GDM1 (cell line): ENCODE measurements at regions not wholly inside any gene's neighbourhood (a gene's known extent, or its start where the extent isn't known, plus 50 kb on each side); places are given as distances from the start of the nearest gene placed in this dataset.
"Not testable (repeated sequence)": the region's sequence is repeated elsewhere in the genome, so short reads cannot be mapped to it uniquely, and the experiment has no call there.

ENCODE experiments used
- DNase-seq: peaks from one replicate; lab custom pipeline; 2025; lab: John Stamatoyannopoulos, UW

DNA sequence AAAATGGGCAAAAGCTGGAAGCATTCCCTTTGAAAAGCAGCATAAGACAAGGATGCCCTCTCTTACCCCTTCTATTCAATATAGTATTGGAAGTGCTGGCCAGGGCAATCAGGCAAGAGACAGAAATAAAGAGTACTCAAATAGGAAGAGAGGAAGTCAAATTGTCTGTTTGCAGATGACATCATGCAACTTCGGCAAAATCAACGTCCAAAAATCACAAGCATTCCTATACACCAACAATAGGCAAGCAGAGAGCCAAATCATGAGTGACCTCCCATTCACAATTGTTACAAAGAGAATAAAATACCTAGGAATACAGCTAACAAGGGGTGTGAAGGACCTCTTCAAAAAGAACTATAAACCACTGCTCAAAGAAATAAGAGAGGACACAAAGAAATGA, 192.0 kb upstream of the FBN2 start:
- DNase-seq, result not testable (repeated sequence)

DNA sequence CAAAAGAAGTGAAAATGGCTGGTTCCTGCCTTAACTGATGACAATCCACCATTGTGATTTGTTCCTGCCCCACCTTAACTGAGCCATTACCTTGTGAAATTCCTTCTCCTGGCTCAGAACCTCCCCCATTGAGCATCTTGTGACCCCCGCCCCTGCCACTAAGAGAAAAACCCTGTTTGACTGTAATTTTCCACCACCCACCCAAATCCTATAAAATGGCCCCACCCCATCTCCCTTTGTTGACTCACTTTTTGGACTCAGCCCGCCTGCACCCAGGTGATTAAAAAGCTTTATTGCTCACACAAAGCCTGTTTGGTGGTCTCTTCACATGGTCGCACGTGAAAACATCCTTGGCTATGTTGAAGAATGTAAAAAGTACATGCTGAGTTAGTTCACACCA, 197.6 kb upstream of the FBN2 start:
- DNase-seq, result not testable (repeated sequence)

DNA sequence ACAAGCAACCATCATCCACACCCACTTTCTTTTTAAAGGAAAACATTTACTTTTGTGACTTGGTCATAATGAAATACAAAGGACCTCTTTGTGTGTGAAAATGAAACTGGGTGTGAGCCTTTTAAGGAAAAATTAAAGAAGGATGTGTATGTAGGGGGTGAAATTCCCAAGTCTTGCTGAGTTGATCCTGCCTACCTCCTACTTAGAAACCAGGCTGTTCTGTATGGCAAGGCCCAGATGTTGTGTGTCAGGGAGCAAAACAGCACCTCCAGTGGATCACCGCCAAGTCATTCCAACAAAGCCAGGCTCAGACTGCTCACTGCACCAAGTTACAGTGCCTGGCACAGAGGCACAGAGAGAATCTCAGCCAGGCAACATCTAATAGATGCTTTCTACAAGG, 198.5 kb upstream of the FBN2 start:
- no peak for DNase-seq

DNA sequence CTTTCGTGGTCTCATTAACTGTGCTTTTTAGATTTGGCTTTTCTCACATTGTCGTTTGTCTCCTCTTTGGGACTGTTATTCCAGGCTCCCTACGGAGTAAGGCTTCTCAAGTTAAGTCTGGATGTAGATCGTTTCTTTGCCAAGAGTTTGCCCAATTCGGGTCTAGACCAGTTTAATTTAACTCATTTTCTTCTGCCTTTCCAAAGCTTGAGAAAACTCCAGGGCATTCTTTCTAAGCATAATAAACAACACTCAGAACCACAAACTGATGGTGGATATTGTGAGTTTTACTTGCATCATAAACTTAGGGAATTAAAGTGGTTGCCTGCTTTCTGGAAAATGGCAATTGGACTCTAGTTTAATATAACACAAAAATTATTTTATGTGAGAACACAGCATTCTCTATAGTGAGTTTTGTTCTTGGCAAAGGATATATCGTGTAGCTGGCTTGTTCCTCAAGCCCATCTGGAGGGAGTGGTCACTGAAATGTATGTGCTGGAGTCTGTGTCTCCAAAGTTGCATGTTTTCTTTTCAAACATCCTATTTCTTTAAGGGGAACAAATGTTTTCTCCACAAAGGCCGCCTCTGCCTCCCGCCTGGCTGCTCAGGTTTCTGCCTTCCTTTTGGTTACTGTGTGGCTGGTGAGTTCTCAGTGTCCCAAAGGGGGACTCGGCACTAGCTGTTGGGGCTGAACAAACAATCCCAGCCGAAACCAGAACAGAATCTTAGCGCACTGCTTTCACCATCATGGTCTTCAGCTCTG, 211.3 kb upstream of the FBN2 start:
- no peak for DNase-seq

DNA sequence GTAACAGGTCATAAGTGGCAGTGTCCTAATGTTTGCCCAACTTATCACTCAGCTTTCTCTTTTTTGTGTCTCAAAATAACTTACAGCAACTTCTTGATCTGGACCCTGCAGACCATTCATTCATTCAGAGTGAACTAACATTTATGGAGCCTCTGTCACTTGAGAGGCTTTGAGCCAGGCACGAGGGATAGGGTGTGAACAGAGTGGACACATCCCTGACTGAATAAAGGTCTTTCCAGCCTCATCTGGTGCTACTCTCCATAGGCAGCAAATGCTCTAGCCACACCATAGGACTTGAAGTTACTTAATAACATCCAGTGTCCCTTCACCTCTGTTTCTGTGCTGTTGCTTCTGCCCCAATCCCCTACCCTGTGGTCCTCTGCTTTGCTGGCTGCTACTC, 212.1 kb upstream of the FBN2 start:
- no peak for DNase-seq

DNA sequence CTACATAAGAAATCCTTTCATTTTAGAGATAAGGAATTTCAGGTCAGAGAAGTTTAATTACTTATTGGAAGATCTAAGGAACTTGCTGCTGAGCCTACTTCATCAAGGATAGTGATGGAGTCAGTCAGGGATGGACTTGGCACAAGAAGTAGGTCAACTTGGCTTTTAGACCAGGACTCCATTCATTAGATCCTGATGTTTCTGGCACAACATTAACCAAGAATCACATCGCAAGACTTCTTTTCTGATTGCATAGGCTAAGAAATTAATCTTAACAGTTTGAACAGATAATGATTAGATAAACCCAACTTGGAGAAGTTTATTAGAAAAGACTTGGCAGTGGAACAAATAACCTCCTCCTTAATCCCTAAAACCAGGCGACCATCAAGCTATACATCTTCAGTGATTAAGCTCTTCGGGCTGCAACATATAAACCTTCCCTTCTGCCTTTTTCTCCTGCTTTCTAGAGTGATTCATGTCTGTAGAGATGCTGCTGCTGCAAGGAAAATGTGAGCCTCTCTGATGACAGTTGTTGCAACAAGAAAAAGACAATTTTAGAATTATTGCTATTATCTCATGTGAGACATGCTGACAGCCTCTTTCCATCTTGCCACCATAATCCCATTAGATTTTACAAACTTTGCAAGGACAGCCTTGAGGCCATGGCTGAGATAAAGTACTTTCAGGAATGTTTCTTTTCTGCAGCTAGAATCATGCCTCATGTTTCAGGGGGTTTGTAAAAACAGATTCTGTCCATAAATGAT, 207.9 kb upstream of the SLC27A6 start:
- DNase-seq, result no peak

DNA sequence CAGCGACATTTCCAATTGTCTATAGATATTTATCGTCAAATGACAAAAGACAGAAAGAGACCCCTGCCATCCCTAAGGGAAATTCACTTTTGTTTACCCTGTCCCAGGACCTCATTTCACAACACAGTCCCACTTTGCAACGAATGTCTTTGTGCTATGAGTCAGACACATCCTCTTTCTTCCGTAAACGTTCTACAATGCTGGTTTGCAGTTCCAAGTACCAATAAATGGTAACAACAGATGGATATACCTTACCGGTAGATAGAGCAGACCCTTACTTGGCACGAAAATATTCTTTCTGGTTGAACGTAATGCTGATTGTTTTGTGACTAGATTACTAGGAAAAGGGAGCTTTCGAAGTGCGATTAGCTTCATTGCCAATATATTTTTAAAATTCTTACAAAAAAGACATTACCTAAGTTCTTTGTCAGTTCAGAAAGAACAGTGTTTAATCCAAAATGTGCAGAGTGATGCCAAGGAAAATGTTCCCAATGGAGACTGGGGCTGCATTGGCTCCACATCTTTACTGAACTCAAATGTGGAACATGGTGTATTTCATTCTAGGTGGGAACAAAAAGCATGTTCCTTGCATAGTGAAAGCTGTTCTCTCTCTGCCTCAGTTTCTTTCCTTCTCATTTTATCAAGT, 202.5 kb upstream of the SLC27A6 start:
- no peak for DNase-seq

DNA sequence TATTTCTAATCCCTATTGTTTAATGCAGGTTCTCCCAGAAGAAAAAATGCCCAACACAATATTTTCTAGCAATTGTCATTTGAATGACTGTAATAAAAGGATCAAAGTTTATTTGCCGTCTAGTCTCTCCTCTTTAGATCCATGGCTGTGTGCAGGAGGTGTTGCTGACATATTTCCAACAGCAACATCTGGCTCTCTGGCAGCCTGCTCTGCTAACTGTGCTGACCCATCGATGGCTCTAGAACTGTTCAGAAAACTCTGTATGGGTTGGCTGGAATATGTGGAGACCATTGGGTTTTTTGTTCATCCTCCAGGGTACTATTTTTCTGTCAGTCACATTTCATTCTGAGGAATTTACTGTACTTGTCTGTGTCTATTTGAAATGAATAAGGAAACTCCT, 202.0 kb upstream of the SLC27A6 start:
- DNase-seq, result no peak

DNA sequence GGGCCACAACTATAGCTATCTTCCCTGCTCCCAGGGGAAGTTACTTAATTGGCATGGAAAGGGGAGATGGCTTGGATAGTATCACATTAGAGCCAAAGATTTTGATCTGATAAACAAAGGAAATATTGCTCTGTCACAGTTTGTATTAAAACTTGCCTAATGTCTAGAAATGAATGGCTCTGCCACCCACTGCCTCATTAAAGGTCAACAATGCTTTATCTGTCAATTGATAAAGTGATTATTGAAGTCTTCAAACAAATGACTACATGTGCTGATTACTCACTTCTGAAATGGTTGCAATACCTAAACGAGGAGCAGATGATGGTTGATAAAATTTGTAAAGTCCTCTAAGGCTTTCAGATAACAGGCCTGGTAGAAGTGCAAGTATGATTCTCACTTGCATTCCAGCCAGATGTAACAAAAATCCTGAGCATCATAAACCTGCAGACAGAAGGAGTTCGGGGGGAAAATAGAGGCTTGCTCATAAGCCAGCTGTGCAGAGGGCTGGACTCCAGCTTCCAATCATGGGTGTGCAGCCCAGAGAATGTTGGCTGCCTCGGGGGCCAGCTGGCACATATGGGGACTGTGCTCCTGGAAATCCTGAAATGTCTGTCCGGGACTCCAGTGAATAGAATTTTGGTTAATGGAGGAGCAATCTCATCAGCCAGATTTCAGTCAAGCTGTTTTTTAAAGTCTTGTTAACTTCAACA, 200.5 kb upstream of the SLC27A6 start:
- DNase-seq, result no peak

DNA sequence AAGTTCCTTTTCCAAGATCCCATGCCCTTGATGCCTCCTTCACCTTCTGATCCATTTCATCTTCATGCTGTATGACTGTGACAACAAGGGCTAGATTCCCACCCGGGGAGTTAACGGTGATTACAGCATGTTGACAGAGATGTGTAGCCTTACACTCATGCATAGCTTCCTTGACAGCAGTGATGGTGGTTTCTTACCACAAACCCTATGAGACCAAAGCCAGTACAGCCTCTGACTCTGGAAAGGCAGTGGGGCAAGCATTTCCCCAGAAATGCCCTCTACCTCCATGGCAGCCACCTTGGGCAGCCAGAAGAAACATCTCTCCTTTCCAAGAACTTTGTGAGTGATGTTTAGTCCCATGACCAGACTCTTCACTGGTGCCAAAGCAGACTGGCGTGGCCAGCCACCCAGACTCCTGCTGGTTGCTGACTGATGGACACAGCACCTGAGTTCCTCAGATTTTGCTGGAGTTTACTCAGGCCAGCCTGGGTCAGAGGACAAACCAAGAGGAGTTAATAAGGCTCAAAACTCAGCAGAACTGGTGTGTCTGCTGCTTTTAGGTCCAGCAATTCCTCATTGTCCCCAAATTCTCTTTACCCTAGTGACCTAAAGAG, 199.7 kb upstream of the SLC27A6 start:
- DNase-seq, result no peak

DNA sequence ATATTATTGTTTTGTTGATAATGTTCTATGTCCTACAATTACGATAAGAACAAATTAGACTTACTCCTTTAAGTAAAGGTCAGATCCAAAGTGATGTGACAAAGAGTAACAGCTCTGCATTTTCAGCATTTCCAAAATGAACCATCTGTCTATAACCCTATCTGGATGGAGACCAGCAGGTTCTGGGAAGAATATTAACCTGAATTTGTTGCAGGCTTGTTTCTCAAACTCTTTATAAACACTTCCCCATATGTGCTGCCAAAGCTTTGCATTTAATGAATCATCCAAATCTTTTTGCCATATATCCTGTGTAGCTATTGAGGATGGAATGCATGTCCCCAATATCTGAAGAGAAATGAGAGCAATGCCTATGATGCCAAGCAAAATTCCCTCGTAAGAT, 198.9 kb upstream of the SLC27A6 start:
- DNase-seq, result no peak

DNA sequence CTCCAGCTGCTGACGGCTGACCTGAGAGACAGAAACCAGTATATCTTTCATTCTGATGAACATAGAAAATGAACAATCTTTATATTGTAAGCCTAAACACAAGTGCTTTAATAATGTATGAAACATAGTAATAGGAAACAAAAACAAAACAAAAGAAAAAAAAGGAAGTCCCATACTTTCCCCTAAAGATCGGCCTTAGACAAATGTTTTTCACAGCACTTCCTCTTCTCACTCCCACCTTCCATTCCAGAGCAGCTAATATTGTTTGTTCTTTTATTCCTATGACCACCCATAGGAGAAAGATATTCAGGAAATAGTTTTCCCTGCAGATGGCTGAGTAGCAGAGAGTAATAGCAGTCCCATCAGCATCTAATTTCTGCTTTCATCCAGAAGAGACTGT, 194.4 kb upstream of the SLC27A6 start:
- no peak for DNase-seq

DNA sequence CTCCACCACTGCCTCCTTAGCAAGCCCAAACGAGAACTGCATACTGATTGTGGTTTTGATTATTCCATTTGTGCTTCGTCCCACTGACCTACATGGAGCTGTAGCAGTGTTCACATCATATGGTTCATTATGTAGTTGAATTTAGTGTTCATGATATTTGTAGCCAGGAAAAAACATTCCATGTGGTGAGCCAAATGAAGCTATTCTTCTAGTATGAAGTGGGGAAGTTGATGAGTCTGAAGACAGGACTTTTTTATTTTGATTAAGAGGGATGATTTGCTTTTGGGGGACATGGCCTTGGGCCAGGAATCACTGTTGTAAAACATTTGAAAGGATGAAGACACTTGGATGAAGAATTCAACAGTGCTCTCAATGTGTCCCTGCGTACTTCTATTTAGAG, 192.9 kb upstream of the SLC27A6 start:
- DNase-seq, result no peak

DNA sequence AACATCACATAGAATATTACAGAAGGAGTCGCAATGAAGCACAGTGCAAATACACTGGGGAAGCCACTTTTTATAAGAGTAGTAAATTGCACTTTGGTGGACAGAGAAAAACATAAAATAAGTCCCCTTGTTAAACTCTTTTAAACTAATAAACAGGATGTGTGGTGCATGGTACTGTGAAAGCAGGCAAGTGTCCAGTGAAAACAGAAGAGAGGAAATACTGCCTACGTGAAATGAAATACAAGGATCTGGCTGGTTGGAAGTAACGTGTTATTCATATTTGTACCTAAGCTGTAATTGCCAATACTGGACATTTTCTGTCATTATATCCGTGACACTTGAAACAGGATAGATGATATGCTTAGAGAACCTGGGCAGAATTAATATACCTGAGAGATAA, 191.9 kb upstream of the SLC27A6 start:
- DNase-seq, result no peak

DNA sequence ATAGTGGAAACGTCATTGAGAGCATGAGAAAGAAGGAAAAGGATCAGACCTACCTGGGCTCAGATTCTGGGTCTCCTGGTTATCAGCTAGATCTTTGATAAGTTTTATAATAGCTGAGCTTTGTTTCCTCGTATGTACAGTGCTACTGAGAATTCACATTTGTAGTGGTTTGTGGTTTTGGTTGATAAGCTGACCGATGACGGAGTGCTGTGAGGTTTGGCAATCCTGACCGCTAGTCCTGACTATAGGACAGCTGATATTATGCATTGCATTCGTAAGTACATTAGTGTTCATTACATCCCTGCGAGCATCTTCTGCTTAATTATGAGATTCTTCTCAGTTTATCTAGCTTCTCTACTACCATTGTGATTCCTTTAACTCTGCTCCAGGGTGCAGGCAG, 190.7 kb upstream of the SLC27A6 start:
- DNase-seq, result no peak

DNA sequence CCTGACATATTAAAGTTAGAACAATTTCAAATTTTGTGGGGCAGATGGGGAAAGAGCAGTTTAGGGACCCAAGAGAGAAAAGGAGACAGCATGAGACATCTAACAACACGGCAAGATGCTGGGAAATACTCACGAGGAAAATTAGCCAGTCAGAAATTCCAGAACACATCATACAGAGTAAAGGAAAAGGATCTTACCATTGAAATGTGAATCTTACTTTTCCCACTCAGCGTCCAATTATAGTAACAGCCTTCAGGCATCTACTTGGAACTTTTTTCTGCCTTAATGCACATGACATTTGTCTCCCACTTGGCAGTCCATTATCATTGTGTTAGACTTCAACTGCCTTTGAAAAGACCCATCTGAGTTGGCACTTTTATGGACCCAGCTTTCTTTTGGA, 189.7 kb upstream of the SLC27A6 start:
- DNase-seq, result no peak

DNA sequence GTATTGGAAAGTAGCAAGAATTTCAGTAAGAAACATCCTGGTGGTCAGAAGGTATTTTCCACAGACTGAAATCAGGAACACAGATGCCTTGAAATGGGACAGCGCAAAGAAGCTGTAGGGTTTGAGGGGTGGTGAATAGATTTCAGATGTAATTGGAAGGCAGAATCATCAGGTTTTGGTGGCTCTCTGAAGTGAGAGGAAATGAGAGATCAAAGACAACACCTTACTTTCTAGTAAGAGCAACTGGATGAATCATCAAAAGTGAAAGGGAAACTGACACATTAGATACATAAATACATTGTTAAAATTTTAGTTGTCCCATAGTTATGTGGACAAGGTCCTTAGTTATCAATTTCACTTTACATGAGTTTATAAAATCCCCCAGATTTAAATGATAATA, 188.2 kb upstream of the SLC27A6 start:
- DNase-seq, result no peak

DNA sequence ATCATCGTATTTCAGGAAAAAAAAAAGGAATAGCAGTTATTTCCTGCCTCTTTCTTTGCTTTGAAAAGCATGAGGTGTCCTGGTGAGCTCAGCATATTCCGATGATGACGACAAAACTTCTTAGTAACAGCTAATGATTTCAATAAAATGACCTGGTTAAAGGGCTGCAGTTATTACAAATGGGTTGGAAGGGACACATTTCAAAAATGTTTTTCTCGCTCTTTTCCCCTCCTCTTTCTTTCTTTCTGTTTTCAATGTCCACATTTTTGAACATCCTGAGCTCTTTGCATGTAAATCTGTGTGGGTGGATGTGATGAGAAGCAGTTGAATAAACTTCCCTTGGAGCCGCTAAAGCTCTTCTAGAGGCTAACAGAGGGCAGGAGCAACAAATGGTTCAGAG, 186.8 kb upstream of the SLC27A6 start:
- no peak for DNase-seq

DNA sequence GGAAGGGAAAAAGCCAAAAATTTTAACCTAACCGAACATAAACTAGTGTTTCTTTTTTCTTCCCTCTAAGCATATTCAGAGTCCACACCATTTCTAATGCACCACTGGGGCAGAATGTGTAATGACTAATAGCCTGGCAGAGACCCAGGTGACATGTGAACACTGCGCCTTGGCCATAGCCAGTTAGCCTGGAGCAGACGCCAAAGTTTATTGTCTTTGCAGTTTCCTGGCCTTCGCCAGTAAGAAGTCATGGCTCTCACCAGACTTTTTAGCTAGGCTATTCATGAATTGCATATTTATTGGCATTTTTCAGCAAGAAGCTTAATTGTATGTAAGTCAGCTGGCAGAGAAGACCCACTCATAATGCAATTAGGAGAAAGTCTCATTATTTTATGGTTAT, 182.8 kb upstream of the SLC27A6 start:
- DNase-seq, result no peak

DNA sequence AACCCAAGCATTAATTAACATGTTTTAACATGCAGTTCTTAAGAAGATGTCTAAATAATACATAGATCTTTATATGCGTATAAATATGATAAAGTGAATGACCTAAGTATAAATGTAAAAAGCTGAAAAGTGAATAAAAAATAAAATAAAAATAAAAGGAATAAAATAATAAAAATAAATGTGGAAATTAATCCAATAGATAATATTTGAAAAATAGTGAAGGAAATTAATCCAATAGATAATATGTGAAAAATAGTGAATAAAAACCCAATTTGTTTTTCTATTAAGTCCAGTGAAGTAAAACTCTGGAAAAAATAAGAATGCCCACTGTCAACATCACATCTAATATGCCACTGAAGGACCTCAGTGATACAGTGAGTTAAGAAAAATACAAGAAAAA, 180.6 kb upstream of the SLC27A6 start:
- no peak for DNase-seq

DNA sequence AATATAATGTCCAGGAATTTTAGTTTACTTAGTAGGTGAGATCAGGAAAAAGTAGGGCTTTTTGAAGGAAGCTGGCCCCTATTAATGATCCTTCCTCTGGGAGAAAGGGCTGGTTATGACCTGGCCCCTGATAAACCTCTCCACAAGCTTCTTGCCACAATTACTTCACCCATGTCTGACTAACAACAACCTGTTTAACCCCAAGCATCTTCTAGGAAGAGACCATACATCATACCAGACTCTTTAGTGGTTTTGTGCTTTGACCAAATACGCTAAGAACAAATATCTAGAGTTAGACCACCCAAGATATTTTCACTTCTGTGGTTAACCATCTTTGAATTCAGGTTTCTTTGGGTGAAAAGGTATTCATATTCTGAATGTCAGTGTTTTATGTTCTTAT, 174.0 kb upstream of the SLC27A6 start:
- DNase-seq, result no peak

DNA sequence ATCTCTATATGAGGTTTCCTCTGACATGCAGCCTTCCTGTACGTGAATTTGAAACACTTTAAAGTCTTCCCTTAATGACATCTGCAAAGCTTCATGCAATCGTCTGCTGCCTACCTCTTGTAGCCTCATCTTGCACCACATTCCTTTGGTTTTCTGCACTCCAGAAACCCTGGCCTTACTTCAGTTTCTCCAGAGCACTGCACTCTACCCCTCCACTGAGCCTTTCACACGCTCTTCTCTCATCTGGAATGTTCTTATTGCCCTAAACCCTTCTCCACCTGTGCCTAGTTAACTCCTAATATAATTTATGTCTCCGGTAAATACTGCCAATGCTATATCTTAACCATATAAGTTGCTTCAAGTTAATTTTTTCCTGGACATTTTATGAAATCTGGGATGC, 168.8 kb upstream of the SLC27A6 start:
- DNase-seq, result no peak
